CD14-positive monocyte (primary cell): ENCODE measurements at regions not wholly inside any gene's neighbourhood (a gene's known extent, or its start where the extent isn't known, plus 50 kb on each side); places are given as distances from the start of the nearest gene placed in this dataset.
A peak's percentile ranks its signal among the peaks of the same experiment; 100 is the strongest.

Source experiments
- DNase-seq, 3 donors: peaks; one replicate each; pipeline ENCODE4 v3.0.0-alpha.2; 2011 to 2022
- H2AFZ ChIP-seq: 2 replicates; pipeline ENCODE4 v1.6.0; 2012; ENCODE audit warnings: mild to moderate bottlenecking, low read depth, low read length, inconsistent platforms; ENCODE audit not compliant: insufficient read depth, poor library complexity, severe bottlenecking
- H3K27ac ChIP-seq, 2 donors: 1 replicate in 1 of 2; 2 replicates in 1 of 2; pipeline ENCODE4 v1.5.1; 2012 to 2013; ENCODE audit warnings: low read length in 2 of 2, control low read depth in 1 of 2, inconsistent platforms in 1 of 2, low read depth in 1 of 2, mild to moderate bottlenecking in 1 of 2
- H3K27me3 ChIP-seq, 2 donors: one replicate each; pipeline versions ENCODE4 v1.6.0 to v1.6.1; 2011 to 2013; ENCODE audit warnings: low read length in 2 of 2; ENCODE audit not compliant: control insufficient read depth in 2 of 2, insufficient read depth in 2 of 2
- H3K36me3 ChIP-seq, 2 donors: replicated peaks in 1 of 2; 1 replicate in 1 of 2; 2 replicates in 1 of 2; pipeline versions ENCODE4 v1.5.1 to v1.6.1; 2012 to 2013; ENCODE audit warnings: low read length in 2 of 2, control low read depth in 1 of 2, inconsistent platforms in 1 of 2, mild to moderate bottlenecking in 1 of 2; ENCODE audit not compliant: insufficient read depth in 2 of 2, control insufficient read depth in 1 of 2
- H3K4me1 ChIP-seq, 2 donors: 1 replicate in 1 of 2; 2 replicates in 1 of 2; pipeline versions ENCODE4 v1.5.1 to v1.6.1; 2012 to 2013; ENCODE audit warnings: low read length in 2 of 2, control low read depth in 1 of 2, inconsistent platforms in 1 of 2, mild to moderate bottlenecking in 1 of 2, moderate library complexity in 1 of 2; ENCODE audit not compliant: insufficient read depth in 2 of 2, control insufficient read depth in 1 of 2
- H3K4me2 ChIP-seq: replicated peaks from 2 replicates; pipeline ENCODE3; 2012; ENCODE audit warnings: low read length, moderate library complexity, mild to moderate bottlenecking; ENCODE audit not compliant: poor library complexity, severe bottlenecking; ENCODE audit errors: extremely low read depth
- H3K4me3 ChIP-seq, 3 experiments: fragments of 200-600 bp in 1 of 3; sonication (generic) in 1 of 3; replicated peaks in 1 of 3; 1 replicate in 2 of 3; 2 replicates in 1 of 3; pipeline ENCODE4 v1.5.1; 2011 to 2013; ENCODE audit warnings: low read length in 3 of 3, mild to moderate bottlenecking in 3 of 3, control low read depth in 2 of 3, low read depth in 2 of 3, inconsistent platforms in 1 of 3, moderate library complexity in 1 of 3
- H3K79me2 ChIP-seq: 2 replicates; pipeline ENCODE4 v1.6.0; 2012; ENCODE audit warnings: mild to moderate bottlenecking, control low read depth, inconsistent platforms, low read length, moderate library complexity; ENCODE audit not compliant: insufficient read depth
- H3K9ac ChIP-seq: 2 replicates; pipeline ENCODE4 v1.6.0; 2017; ENCODE audit warnings: low read length, mild to moderate bottlenecking; ENCODE audit not compliant: insufficient read depth, poor library complexity, severe bottlenecking
- H3K9me3 ChIP-seq, 2 donors: replicated peaks in 1 of 2; 1 replicate in 1 of 2; 2 replicates in 1 of 2; pipeline versions ENCODE4 v1.5.1 to v1.6.1; 2012 to 2013; ENCODE audit warnings: low read length in 2 of 2, control low read depth in 1 of 2; ENCODE audit not compliant: control insufficient read depth in 1 of 2, insufficient read depth in 1 of 2
- H4K20me1 ChIP-seq: 2 replicates; pipeline ENCODE4 v1.6.0; 2012; ENCODE audit warnings: mild to moderate bottlenecking, low read length, control low read depth, moderate library complexity; ENCODE audit not compliant: insufficient read depth
- H3K27ac Mint-ChIP-seq, 7 donors: one replicate each; pipeline ENCODE4 v1.8.0; 2020; ENCODE audit warnings: mild to moderate bottlenecking in 7 of 7, mixed read lengths in 7 of 7, moderate library complexity in 6 of 7, inconsistent platforms in 2 of 7
- H3K27me3 Mint-ChIP-seq, 3 donors: one replicate each; pipeline ENCODE4 v1.8.0; 2021 to 2022; ENCODE audit warnings: low read depth in 3 of 3, mild to moderate bottlenecking in 3 of 3, mixed read lengths in 3 of 3, moderate library complexity in 3 of 3, inconsistent platforms in 1 of 3
- H3K36me3 Mint-ChIP-seq, 2 donors: one replicate each; pipeline ENCODE4 v1.8.0; 2020; ENCODE audit warnings: mixed read lengths in 2 of 2, inconsistent platforms in 1 of 2, mild to moderate bottlenecking in 1 of 2
- H3K4me1 Mint-ChIP-seq: one replicate; pipeline ENCODE4 v1.8.0; 2020; ENCODE audit warnings: mild to moderate bottlenecking, mixed read lengths
- H3K4me3 Mint-ChIP-seq, 2 donors: one replicate each; pipeline ENCODE4 v1.8.0; 2020; ENCODE audit warnings: mild to moderate bottlenecking in 2 of 2, mixed read lengths in 2 of 2, moderate library complexity in 1 of 2
- H3K9me3 Mint-ChIP-seq, 7 donors: one replicate each; pipeline ENCODE4 v1.8.0; 2020 to 2022; ENCODE audit warnings: mixed read lengths in 7 of 7, mild to moderate bottlenecking in 6 of 7, moderate library complexity in 6 of 7, inconsistent platforms in 2 of 7
- WGBS: methylation state at CpG from one replicate; pipeline ENCODE4 v1.1.5; 2013; ENCODE audit warnings: missing lambda C conversion rate; ENCODE audit not compliant: insufficient coverage; 5-methylcytosine and 5-hydroxymethylcytosine counted together
- intact Hi-C, 2 donors: fragments of 100-400 bp; cut with micrococcal nuclease; formaldehyde crosslinking; loops; one replicate each; pipeline versions ENCODE4 v1.15.0 to v1.15.1; 2023
- TF ChIP-seq, protein P1 (sequence below): fragments of 200-600 bp; IDR thresholded peaks from one replicate; pipeline ENCODE4 v1.8.0; 2022; ENCODE audit warnings: antibody characterized with exemption, mild to moderate bottlenecking

DNA sequence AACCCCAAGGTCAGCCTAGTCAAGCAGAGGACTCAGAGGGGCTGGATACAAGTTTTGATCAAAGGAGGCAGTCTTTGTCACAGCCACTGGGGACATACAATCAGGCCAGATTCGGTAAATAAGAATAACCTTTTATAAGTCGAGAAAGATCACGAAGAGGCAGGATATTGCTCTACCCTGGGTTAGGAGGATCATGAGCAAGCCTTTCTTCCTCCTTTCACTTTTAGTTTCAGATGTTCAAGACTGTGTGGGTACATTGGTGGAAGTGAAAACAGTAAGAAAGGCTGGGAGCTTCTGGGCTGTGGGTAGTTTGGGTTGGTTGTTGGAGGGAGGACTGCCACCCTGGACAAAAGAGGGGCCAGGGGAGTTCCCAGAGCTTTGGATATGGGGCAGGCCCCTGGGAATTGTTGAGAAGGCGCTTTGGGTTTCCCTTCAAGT lies 127.7 kb downstream of the SNAPC1 start:
- Histone ChIP-seq H3K9me3 (no peaks in the 10 kb centered on the region), H3K79me2 (no peaks in the 10 kb centered on the region), H3K4me1 (peaks cover 13 to 16% of the 10 kb centered on the region in 2 donors), H3K36me3 (no peaks in the 10 kb centered on the region), H3K27ac (peak overlapping the region; percentile 46 to 87), H4K20me1 (no peaks in the 10 kb centered on the region), H2AFZ (peak overlapping the region; percentile 79), H3K4me2 (peak overlapping the region; percentile 56), H3K4me3 (peak overlapping the region in 2 of 3 experiments; percentile 41 to 58), H3K9ac (peak overlapping the region; percentile 35), H3K27me3 (no peaks in the 10 kb centered on the region)
- Mint-ChIP-seq H3K4me1 (peaks cover 19% of the 10 kb centered on the region), H3K36me3 (no peaks in the 10 kb centered on the region), H3K4me3 (peak overlapping the region; percentile 70 to 79), H3K9me3 (no peaks in the 10 kb centered on the region), H3K27me3 (peaks cover 8 to 10% (median 9%) of the 10 kb centered on the region in 3 donors), H3K27ac (peak overlapping the region; percentile 78 to 95 (median 86))
- DNase-seq, result peak; percentile 52 to 61 (median 57)
- intact Hi-C loops, result no loop called here
- no CpG with 5 or more reads among the region's 4 CpGs for WGBS
- TF ChIP-seq, protein P1, sequence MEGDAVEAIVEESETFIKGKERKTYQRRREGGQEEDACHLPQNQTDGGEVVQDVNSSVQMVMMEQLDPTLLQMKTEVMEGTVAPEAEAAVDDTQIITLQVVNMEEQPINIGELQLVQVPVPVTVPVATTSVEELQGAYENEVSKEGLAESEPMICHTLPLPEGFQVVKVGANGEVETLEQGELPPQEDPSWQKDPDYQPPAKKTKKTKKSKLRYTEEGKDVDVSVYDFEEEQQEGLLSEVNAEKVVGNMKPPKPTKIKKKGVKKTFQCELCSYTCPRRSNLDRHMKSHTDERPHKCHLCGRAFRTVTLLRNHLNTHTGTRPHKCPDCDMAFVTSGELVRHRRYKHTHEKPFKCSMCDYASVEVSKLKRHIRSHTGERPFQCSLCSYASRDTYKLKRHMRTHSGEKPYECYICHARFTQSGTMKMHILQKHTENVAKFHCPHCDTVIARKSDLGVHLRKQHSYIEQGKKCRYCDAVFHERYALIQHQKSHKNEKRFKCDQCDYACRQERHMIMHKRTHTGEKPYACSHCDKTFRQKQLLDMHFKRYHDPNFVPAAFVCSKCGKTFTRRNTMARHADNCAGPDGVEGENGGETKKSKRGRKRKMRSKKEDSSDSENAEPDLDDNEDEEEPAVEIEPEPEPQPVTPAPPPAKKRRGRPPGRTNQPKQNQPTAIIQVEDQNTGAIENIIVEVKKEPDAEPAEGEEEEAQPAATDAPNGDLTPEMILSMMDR, result peak; percentile 5

DNA sequence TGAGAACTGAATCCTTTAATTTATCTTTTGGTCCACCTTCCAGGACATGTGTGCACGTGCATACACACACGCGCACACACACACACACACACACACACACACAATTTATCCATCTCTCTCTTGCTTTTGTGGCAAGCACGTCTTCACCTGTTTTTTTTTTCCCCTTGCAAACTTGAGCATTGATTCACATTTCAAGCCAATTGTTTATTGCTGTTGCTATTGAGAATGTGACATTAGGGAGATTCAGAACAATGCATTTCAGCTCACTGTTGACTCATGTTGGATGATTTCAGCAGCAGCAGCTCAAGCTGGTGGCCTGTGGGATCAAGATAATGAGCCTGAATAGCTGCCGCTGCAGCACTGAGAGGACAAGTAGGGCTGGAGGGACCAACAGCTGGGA lies 128.9 kb downstream of the SNAPC1 start:
- no peaks in the 10 kb centered on the region for H3K36me3 ChIP-seq
- H3K27ac ChIP-seq, result no peak overlapping the region
- Mint-ChIP-seq H3K27me3 (peaks cover 8 to 11% (median 8%) of the 10 kb centered on the region in 3 donors), H3K9me3 (no peaks in the 10 kb centered on the region), H3K4me3 (peak overlapping the region in 1 of 2 donors; percentile 2), H3K4me1 (peaks cover 19% of the 10 kb centered on the region), H3K27ac (peak overlapping the region in 1 of 7 donors; percentile 39), H3K36me3 (no peaks in the 10 kb centered on the region)
- no peak for DNase-seq
- 92% methylated on average over 2 of the region's 5 CpGs for WGBS
- H3K4me2 ChIP-seq, result no peak overlapping the region
- no peaks in the 10 kb centered on the region for H4K20me1 ChIP-seq
- H3K4me1 ChIP-seq, result peaks cover 13 to 16% of the 10 kb centered on the region in 2 donors
- H2AFZ ChIP-seq, result peak overlapping the region; percentile 22
- H3K9ac ChIP-seq, result no peak overlapping the region
- intact Hi-C loops, result no loop called here
- H3K9me3 ChIP-seq, result no peaks in the 10 kb centered on the region
- TF ChIP-seq, protein P1, result no peak
- H3K4me3 ChIP-seq, result no peak overlapping the region
- no peaks in the 10 kb centered on the region for H3K79me2 ChIP-seq
- H3K27me3 ChIP-seq, result no peaks in the 10 kb centered on the region
